Stomach smooth muscle (tissue), 2 donors: ENCODE measurements at regions not wholly inside any gene's neighbourhood (a gene's known extent, or its start where the extent isn't known, plus 50 kb on each side); places are given as distances from the start of the nearest gene placed in this dataset.

Experiments used
- H3K27ac ChIP-seq: one replicate; pipeline ENCODE4 v1.7.0; 2013; ENCODE audit warnings: mild to moderate bottlenecking, low read length, inconsistent platforms
- H3K27me3 ChIP-seq, 2 donors: one replicate each; pipeline ENCODE4 v1.7.0; 2013; ENCODE audit warnings: low read length in 2 of 2; ENCODE audit not compliant: insufficient read depth in 2 of 2, control insufficient read depth in 1 of 2
- H3K36me3 ChIP-seq, 2 donors: one replicate each; pipeline ENCODE4 v1.7.0; 2013; ENCODE audit warnings: low read length in 2 of 2; ENCODE audit not compliant: control insufficient read depth in 2 of 2, insufficient read depth in 2 of 2
- H3K4me1 ChIP-seq: one replicate; pipeline ENCODE4 v1.7.0; 2013; ENCODE audit warnings: low read length; ENCODE audit not compliant: control insufficient read depth, insufficient read depth
- H3K4me3 ChIP-seq, 2 donors: one replicate each; pipeline ENCODE4 v1.7.0; 2013; ENCODE audit warnings: low read length in 2 of 2
- H3K9ac ChIP-seq, 2 donors: one replicate each; pipeline ENCODE4 v1.7.0; 2013; ENCODE audit warnings: low read length in 2 of 2, mild to moderate bottlenecking in 1 of 2
- H3K9me3 ChIP-seq, 2 donors: one replicate each; pipeline ENCODE4 v1.7.0; 2013; ENCODE audit warnings: low read length in 2 of 2; ENCODE audit not compliant: control insufficient read depth in 2 of 2
- donor health status: healthy.
- donor health status: Pancreatic carcinoma.

DNA sequence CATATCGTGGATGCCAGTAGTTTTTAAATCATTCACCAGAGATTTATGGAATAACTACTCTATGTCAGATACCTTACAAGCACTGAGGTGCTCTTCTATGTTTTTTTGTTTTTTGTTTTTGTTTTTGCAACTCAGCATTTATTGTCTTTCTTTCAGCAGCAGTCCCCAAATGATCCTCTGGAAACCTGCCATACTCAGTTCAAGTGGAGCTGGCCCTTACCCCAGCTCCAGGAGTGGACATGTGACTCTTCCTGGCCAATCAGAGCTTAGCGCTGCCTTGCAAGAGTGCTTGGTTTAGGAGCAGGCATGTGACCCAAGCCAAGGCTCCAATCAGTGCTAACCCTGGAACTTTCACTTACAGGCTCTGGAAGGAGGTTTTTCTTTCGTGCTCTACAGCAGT is 356.6 kb upstream of the ZMIZ1 start:
- Histone ChIP-seq H3K27ac (no peak overlapping the region), H3K9me3 (no peaks in the 10 kb centered on the region), H3K27me3 (no peaks in the 10 kb centered on the region), H3K4me3 (no peak overlapping the region), H3K36me3 (no peaks in the 10 kb centered on the region), H3K9ac (no peak overlapping the region), H3K4me1 (peaks cover under 1% of the 10 kb centered on the region)

DNA sequence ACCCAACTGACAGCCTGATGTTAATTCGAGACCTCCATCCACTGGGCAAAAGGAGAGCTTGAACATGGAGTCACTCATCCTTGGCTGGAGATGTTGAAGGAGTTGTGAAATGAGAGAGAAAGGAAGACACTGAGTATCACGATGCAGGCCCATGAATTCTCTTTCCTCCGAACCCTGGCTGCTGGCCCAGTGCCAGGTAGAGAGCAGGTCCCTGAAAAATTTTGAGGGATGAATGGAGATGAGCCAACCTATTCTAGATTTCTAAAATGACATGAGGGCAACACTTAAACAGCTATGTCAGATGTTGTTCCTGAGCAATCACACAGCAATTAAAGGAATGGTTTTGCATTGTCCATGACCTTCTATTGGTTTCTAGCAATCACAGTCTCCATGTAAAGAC is 355.1 kb upstream of the ZMIZ1 start:
- Histone ChIP-seq H3K27ac (no peak overlapping the region), H3K4me3 (no peak overlapping the region), H3K9ac (no peak overlapping the region), H3K36me3 (no peaks in the 10 kb centered on the region), H3K4me1 (peaks cover 14% of the 10 kb centered on the region), H3K9me3 (no peaks in the 10 kb centered on the region), H3K27me3 (no peaks in the 10 kb centered on the region)

DNA sequence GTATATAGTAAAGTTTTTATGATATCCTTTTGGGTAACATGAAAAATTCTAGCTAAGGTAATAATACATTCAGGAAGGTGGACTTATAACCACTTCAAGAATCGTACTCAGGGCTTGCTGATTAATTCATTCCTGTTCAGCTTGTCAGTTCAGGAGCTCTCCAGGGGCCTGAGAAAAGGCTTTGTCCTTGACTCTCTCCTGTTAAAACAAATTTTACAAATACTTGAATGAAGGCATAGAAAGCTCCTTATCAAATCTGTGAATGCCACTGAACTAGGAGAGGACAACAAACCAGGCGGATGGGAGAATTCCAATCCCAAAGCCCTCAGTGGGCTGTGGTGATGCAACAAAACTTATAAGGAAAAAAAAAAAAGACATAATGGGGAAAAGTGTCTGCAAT is 354.5 kb upstream of the ZMIZ1 start:
- Histone ChIP-seq H3K27ac (no peak overlapping the region), H3K4me1 (peaks cover 15% of the 10 kb centered on the region), H3K9me3 (no peaks in the 10 kb centered on the region), H3K36me3 (no peaks in the 10 kb centered on the region), H3K9ac (no peak overlapping the region), H3K4me3 (no peak overlapping the region), H3K27me3 (no peaks in the 10 kb centered on the region)

DNA sequence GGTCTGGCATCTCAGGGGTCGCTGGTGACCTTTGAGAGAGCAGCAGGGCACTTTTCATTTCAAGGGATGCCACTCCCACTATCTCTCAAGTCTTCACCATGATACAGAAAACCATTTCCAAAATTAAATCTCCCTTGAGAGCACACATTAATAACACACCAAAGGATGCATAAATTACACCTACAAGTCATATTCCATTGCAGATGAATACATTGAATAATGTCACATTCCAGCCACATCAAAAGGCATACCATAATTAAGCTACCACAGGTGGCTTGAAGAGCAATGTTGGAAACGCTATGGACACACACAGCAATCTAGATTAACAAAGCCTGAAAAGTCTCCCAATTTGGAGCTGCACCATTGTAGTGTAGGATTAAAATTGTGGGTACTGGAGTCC is 353.3 kb upstream of the ZMIZ1 start:
- H3K4me3 ChIP-seq = no peak overlapping the region
- H3K36me3 ChIP-seq = no peaks in the 10 kb centered on the region
- peaks cover 15% of the 10 kb centered on the region for H3K4me1 ChIP-seq
- H3K9me3 ChIP-seq = no peaks in the 10 kb centered on the region
- H3K9ac ChIP-seq = no peak overlapping the region
- no peak overlapping the region for H3K27ac ChIP-seq
- no peaks in the 10 kb centered on the region for H3K27me3 ChIP-seq

DNA sequence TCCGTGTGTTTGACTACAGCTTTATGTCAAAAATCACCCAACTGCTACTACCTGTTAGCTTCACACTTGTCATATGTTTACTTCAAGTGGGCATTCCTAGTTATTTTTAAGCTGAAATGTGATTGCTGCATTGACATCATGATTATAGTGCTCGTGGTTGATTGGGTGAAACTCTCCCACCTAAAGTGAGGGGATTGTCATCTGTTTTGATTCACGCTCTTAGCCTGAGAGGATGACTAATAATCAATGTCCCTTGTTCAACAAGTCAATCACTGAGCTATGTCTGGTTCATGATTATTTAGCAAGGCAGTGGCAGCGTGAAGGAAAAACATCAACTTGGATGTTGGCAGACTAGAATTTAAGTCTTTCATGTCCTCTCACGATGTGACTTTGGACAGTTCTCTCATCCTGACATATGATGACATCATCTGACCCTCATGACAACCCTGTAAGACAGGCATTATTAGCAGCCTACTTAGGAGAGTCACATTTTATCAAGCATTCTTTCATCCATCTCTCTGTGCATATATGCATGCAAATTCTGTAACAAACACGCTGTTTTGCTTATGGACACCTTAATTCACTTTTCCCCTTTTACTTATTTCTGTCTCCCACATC is 352.6 kb upstream of the ZMIZ1 start:
- peaks cover 15% of the 10 kb centered on the region for H3K4me1 ChIP-seq
- no peak overlapping the region for H3K4me3 ChIP-seq
- no peak overlapping the region for H3K27ac ChIP-seq
- no peak overlapping the region for H3K9ac ChIP-seq
- no peaks in the 10 kb centered on the region for H3K27me3 ChIP-seq
- H3K36me3 ChIP-seq = no peaks in the 10 kb centered on the region
- H3K9me3 ChIP-seq = no peaks in the 10 kb centered on the region

DNA sequence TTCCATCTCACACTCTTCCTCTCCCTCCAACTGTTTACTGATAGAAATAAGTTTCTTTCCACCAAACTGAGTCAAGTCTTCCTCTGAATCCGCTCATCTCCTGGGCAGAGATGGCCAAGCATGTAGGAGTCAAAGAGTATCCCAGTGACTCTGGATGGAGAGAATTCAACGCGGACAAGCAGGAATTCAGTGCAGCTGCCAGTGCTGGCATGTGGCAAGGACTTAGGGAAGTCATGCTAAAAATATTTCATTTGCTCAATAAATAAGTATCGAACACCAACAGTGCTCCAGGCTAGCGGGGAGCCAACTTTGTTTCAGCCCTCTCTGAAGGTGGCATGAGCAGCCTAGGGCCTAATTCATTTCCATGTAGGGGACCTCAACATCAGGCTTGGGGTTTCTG is 351.6 kb upstream of the ZMIZ1 start:
- no peak overlapping the region for H3K4me3 ChIP-seq
- no peaks in the 10 kb centered on the region for H3K36me3 ChIP-seq
- no peaks in the 10 kb centered on the region for H3K9me3 ChIP-seq
- peaks cover 15% of the 10 kb centered on the region for H3K4me1 ChIP-seq
- H3K9ac ChIP-seq = no peak overlapping the region
- H3K27me3 ChIP-seq = no peaks in the 10 kb centered on the region
- no peak overlapping the region for H3K27ac ChIP-seq

DNA sequence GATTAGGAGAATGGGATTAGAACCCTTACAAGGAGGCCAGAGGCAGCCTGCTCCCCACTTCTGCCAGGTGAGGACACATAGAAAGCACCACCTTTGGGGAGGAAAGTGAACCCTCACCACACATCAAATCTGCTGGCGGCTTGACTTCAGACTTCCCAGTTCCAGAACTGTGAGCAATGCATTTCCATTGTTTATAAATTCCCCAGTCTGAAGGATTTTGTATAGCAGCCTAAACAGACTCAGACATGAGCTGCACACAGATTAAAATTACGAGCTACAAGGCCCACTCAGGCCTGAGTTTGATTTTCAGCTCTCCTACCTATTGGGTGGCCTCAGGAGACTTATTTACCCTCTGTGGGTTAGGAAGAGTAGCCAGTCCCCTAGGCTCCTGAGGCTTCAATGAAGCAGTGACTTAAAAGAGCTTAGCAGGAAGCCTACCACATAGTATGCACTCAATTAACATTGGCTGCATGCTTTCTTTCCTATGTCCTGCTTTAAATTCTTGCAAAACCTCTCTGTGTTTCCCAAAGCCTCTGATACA is 350.7 kb upstream of the ZMIZ1 start:
- no peaks in the 10 kb centered on the region for H3K9me3 ChIP-seq
- no peaks in the 10 kb centered on the region for H3K27me3 ChIP-seq
- H3K4me3 ChIP-seq = no peak overlapping the region
- H3K4me1 ChIP-seq = peaks cover 15% of the 10 kb centered on the region
- H3K27ac ChIP-seq = peak overlapping the region; percentile 24
- H3K9ac ChIP-seq = no peak overlapping the region
- no peaks in the 10 kb centered on the region for H3K36me3 ChIP-seq

DNA sequence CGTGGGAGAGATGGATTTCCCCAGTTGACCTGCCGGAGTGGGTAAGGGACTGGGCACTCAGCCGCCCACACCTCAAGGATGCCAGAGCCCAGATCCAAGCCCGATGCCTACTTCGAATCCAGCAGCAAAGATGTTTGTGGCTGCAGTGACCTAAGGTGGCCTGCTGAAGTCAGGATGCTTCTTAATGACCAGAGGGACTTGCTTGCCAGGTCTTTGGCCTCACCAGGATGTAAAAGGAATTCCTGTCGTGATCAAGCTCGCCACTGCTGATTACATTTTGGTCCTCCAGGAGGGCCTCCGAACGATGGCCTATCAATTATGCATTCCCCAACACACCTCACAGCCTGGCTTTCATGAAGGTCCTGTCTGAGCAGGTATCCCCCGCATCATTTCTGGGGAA is 349.5 kb upstream of the ZMIZ1 start:
- H3K9me3 ChIP-seq = no peaks in the 10 kb centered on the region
- no peak overlapping the region for H3K27ac ChIP-seq
- H3K4me3 ChIP-seq = no peak overlapping the region
- H3K4me1 ChIP-seq = peaks cover 15% of the 10 kb centered on the region
- H3K36me3 ChIP-seq = no peaks in the 10 kb centered on the region
- no peak overlapping the region for H3K9ac ChIP-seq
- H3K27me3 ChIP-seq = no peaks in the 10 kb centered on the region

DNA sequence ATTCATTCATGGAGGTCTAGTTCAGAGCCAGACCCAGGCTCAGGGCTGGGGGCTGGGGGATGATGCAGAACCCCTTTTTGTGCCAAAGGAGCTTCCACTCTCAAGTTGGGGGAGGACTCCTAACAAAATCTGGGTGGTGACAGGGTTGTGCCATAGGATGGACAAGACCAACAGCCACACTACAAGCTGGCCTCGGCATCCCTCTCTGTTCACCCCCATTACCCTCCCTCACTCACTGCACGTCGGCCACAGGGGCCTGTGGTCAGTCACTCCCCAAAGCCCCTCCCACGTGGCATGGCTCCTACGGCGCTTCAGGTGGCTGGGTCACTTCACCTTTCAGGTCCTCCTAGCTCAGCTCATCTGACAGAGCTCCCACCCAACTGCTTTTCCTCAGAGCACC is 348.7 kb upstream of the ZMIZ1 start:
- H3K27ac ChIP-seq = no peak overlapping the region
- no peaks in the 10 kb centered on the region for H3K9me3 ChIP-seq
- no peaks in the 10 kb centered on the region for H3K27me3 ChIP-seq
- H3K9ac ChIP-seq = no peak overlapping the region
- no peak overlapping the region for H3K4me3 ChIP-seq
- no peaks in the 10 kb centered on the region for H3K36me3 ChIP-seq
- H3K4me1 ChIP-seq = peaks cover 15% of the 10 kb centered on the region

DNA sequence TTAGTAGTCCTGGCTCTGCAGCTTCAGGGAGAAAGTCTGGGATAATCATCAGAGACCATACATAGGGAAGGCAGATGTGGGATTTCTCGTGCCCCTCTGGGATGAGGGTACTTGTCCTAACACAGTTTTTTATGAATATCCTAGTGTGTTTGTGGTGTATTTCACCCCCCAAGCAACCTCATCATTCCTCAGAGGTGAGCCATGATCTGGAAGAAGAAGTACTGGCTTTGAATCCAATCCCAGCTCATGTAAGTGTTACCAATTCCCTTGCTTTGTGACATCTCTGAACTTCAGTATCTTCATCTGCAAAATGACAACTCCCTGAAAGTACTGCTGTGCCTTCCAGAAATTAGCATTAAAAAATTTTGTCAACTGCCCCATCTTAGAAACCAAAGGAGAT is 347.5 kb upstream of the ZMIZ1 start:
- no peaks in the 10 kb centered on the region for H3K9me3 ChIP-seq
- no peaks in the 10 kb centered on the region for H3K27me3 ChIP-seq
- no peaks in the 10 kb centered on the region for H3K36me3 ChIP-seq
- peaks cover 15% of the 10 kb centered on the region for H3K4me1 ChIP-seq
- no peak overlapping the region for H3K4me3 ChIP-seq
- no peak overlapping the region for H3K27ac ChIP-seq
- H3K9ac ChIP-seq = no peak overlapping the region

DNA sequence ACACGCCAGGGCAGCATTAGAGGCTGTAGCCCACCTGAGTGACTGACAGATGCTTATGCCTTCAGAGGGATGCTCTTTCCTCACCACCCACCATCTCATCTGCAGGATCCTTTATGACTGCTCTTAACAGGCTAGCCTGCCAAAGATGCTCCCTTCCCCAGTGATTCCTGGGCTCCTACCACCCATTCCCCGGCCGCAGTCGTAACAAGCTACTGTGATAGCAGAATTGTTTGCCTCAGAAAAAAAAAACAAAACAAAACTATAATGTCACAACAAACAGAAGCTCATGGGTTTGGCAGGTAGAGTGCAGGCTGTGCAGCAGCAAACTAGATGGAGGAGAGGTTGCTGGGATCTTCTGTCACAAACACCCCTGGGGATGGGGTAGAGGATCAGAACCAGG is 343.9 kb upstream of the ZMIZ1 start:
- peaks cover 10% of the 10 kb centered on the region for H3K4me1 ChIP-seq
- H3K27me3 ChIP-seq = no peaks in the 10 kb centered on the region
- H3K9me3 ChIP-seq = no peaks in the 10 kb centered on the region
- H3K9ac ChIP-seq = no peak overlapping the region
- H3K4me3 ChIP-seq = no peak overlapping the region
- H3K27ac ChIP-seq = no peak overlapping the region
- H3K36me3 ChIP-seq = no peaks in the 10 kb centered on the region
